NB4 (cell line): ENCODE measurements at regions not wholly inside any gene's neighbourhood (a gene's known extent, or its start where the extent isn't known, plus 50 kb on each side); places are given as distances from the start of the nearest gene placed in this dataset.

Experiments
- CTCF ChIP-seq: IDR thresholded peaks from one replicate; pipeline ENCODE4 v1.5.1; 2012; ENCODE audit warnings: low read depth, low read length
- MAX ChIP-seq: IDR thresholded peaks from 2 replicates; pipeline ENCODE4 v1.6.1; 2011; ENCODE audit warnings: low read depth, low read length
- MYC ChIP-seq: IDR thresholded peaks from 2 replicates; pipeline ENCODE4 v1.6.1; 2011; ENCODE audit warnings: low read depth, low read length
- POLR2A ChIP-seq: IDR thresholded peaks from 2 replicates; pipeline ENCODE4 v1.6.1; 2011; ENCODE audit warnings: mild to moderate bottlenecking; ENCODE audit not compliant: insufficient read length; ENCODE audit errors: extremely low read depth

GRCh38 chr19:30280018-30280417 lies 92.2 kb upstream of the ZNF536 start:
- TF ChIP-seq CTCF (no peak), POLR2A (no peak), MYC (no peak), MAX (no peak)
